ENCODE measurements at regions not wholly inside any gene's neighbourhood (a gene's known extent, or its start where the extent isn't known, plus 50 kb on each side); places are given as distances from the start of the nearest gene placed in this dataset.

- TF ChIP-seq POLR2A (IDR thresholded peaks at IDR 0.05; ENCODE audit: extremely low read depth, insufficient read length) (no peak), MYC (IDR thresholded peaks at IDR 0.05; ENCODE audit: low read depth, low read length) (no peak), MAX (IDR thresholded peaks at IDR 0.05; ENCODE audit: low read depth, low read length) (no peak), CTCF (IDR thresholded peaks at IDR 0.05; ENCODE audit: low read depth, low read length) (no peak)
- no peak for DNase-seq (ENCODE audit: low read depth)
- H3K4me3 ChIP-seq (ENCODE audit: low read depth, low read length): no peak overlapping the region
Observed at GRCh38 chr9:106772523-106773290, 90.3 kb upstream of the ZNF462 start.

GRCh38 chr9:106773750-106774149 lies 89.2 kb upstream of the ZNF462 start:
- DNase-seq (ENCODE audit: low read depth): no peak
- TF ChIP-seq POLR2A (IDR thresholded peaks at IDR 0.05; ENCODE audit: extremely low read depth, insufficient read length) (no peak), CTCF (IDR thresholded peaks at IDR 0.05; ENCODE audit: low read depth, low read length) (no peak), MAX (IDR thresholded peaks at IDR 0.05; ENCODE audit: low read depth, low read length) (no peak), MYC (IDR thresholded peaks at IDR 0.05; ENCODE audit: low read depth, low read length) (no peak)

GRCh38 chr9:106775960-106776359 lies 87.0 kb upstream of the ZNF462 start:
- no peak overlapping the region for H3K4me3 ChIP-seq (ENCODE audit: low read depth, low read length)
- no peak for DNase-seq (ENCODE audit: low read depth)
- no peak for TF ChIP-seq MAX (IDR thresholded peaks at IDR 0.05; ENCODE audit: low read depth, low read length)
- no peak for TF ChIP-seq POLR2A (IDR thresholded peaks at IDR 0.05; ENCODE audit: extremely low read depth, insufficient read length)
- no peak for TF ChIP-seq MYC (IDR thresholded peaks at IDR 0.05; ENCODE audit: low read depth, low read length)
- TF ChIP-seq CTCF (IDR thresholded peaks at IDR 0.05; ENCODE audit: low read depth, low read length): no peak

More at GRCh38 chr9:106773750-106774149, 89.2 kb upstream of the ZNF462 start:
- no peak overlapping the region for H3K4me3 ChIP-seq (ENCODE audit: low read depth, low read length)

GRCh38 chr9:106779796-106780195 lies 83.2 kb upstream of the ZNF462 start:
- peak; percentile 2 for DNase-seq (ENCODE audit: low read depth)
- H3K4me3 ChIP-seq (ENCODE audit: low read depth, low read length): no peak overlapping the region
- TF ChIP-seq MAX (IDR thresholded peaks at IDR 0.05; ENCODE audit: low read depth, low read length) (no peak), MYC (IDR thresholded peaks at IDR 0.05; ENCODE audit: low read depth, low read length) (no peak), POLR2A (IDR thresholded peaks at IDR 0.05; ENCODE audit: extremely low read depth, insufficient read length) (no peak), CTCF (IDR thresholded peaks at IDR 0.05; ENCODE audit: low read depth, low read length) (no peak)

- H3K4me3 ChIP-seq (ENCODE audit: low read depth, low read length): no peak overlapping the region
- no peak for DNase-seq (ENCODE audit: low read depth)
- TF ChIP-seq POLR2A (IDR thresholded peaks at IDR 0.05; ENCODE audit: extremely low read depth, insufficient read length) (no peak), CTCF (IDR thresholded peaks at IDR 0.05; ENCODE audit: low read depth, low read length) (no peak), MYC (IDR thresholded peaks at IDR 0.05; ENCODE audit: low read depth, low read length) (no peak), MAX (IDR thresholded peaks at IDR 0.05; ENCODE audit: low read depth, low read length) (no peak)
Observed at GRCh38 chr9:106783121-106783520, 79.8 kb upstream of the ZNF462 start.

Measured in NB4 (cell line).